Tibial nerve (tissue), 3 donors: ENCODE measurements at regions not wholly inside any gene's neighbourhood (a gene's known extent, or its start where the extent isn't known, plus 50 kb on each side); places are given as distances from the start of the nearest gene placed in this dataset.

ENCODE experiments used
- POLR2A ChIP-seq, 2 donors: fragments of 450-650 bp; IDR thresholded peaks; one replicate each; pipeline ENCODE4 v1.6.1; 2017; ENCODE audit warnings: antibody characterized with exemption in 2 of 2, mild to moderate bottlenecking in 2 of 2, moderate library complexity in 2 of 2
- TF ChIP-seq, protein P1 (sequence below), 5 experiments: fragments of 200-600 bp in 3 of 5; fragments of 450-650 bp in 2 of 5; sonication (generic) in 3 of 5; IDR thresholded peaks; one replicate each; pipeline ENCODE4 v1.5.1; 2016 to 2019; ENCODE audit warnings: antibody characterized with exemption in 5 of 5, mild to moderate bottlenecking in 3 of 5, moderate library complexity in 2 of 5

- TF ChIP-seq, protein P1, sequence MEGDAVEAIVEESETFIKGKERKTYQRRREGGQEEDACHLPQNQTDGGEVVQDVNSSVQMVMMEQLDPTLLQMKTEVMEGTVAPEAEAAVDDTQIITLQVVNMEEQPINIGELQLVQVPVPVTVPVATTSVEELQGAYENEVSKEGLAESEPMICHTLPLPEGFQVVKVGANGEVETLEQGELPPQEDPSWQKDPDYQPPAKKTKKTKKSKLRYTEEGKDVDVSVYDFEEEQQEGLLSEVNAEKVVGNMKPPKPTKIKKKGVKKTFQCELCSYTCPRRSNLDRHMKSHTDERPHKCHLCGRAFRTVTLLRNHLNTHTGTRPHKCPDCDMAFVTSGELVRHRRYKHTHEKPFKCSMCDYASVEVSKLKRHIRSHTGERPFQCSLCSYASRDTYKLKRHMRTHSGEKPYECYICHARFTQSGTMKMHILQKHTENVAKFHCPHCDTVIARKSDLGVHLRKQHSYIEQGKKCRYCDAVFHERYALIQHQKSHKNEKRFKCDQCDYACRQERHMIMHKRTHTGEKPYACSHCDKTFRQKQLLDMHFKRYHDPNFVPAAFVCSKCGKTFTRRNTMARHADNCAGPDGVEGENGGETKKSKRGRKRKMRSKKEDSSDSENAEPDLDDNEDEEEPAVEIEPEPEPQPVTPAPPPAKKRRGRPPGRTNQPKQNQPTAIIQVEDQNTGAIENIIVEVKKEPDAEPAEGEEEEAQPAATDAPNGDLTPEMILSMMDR (IDR thresholded peaks at IDR 0.05), result no peak
- TF ChIP-seq POLR2A (IDR thresholded peaks at IDR 0.05), result no peak
Measured at GRCh38 chr6:98779618-98780017, 54.8 kb upstream of the POU3F2 start.
